Germinal center (tissue), 1 donor: ENCODE measurements at regions not wholly inside any gene's neighbourhood (a gene's known extent, or its start where the extent isn't known, plus 50 kb on each side); places are given as distances from the start of the nearest gene placed in this dataset.

Source experiments
- DNase-seq: peaks from one replicate; pipeline ENCODE4 v3.0.0; 2012; ENCODE audit warnings: mixed read lengths, low spot score

- no peak for DNase-seq
Measured at GRCh38 chr6:67391955-67392354, 1243.1 kb upstream of the ADGRB3 start.

- no peak for DNase-seq
Measured at GRCh38 chr6:67369679-67370078, 1265.4 kb upstream of the ADGRB3 start.

GRCh38 chr6:67362976-67363375 lies 1272.1 kb upstream of the ADGRB3 start:
- DNase-seq = no peak

- no peak for DNase-seq
Measured at GRCh38 chr6:67361264-67361663, 1273.8 kb upstream of the ADGRB3 start.

GRCh38 chr6:67358241-67358640 lies 1276.8 kb upstream of the ADGRB3 start:
- DNase-seq = no peak

- no peak for DNase-seq
Measured at GRCh38 chr6:67353861-67354260, 1281.2 kb upstream of the ADGRB3 start.

GRCh38 chr6:67352717-67353116 lies 1282.4 kb upstream of the ADGRB3 start:
- no peak for DNase-seq

- DNase-seq = no peak
Measured at GRCh38 chr6:67350729-67351128, 1284.4 kb upstream of the ADGRB3 start.

GRCh38 chr6:67345946-67346345 lies 1289.1 kb upstream of the ADGRB3 start:
- DNase-seq = no peak

GRCh38 chr6:67336014-67336413 lies 1299.1 kb upstream of the ADGRB3 start:
- DNase-seq = no peak

GRCh38 chr6:67331304-67331703 lies 1303.8 kb upstream of the ADGRB3 start:
- DNase-seq = no peak

- DNase-seq = no peak
Measured at GRCh38 chr6:67328269-67328668, 1306.8 kb upstream of the ADGRB3 start.

- DNase-seq = no peak
Measured at GRCh38 chr6:67300430-67301040, 1334.5 kb upstream of the ADGRB3 start.

GRCh38 chr6:67292169-67292568 lies 1342.9 kb upstream of the ADGRB3 start:
- DNase-seq = no peak

GRCh38 chr6:67287566-67287965 lies 1347.5 kb upstream of the ADGRB3 start:
- DNase-seq = no peak

- DNase-seq = no peak
Measured at GRCh38 chr6:67285770-67286495, 1349.1 kb upstream of the ADGRB3 start.

GRCh38 chr6:67277312-67277711 lies 1357.8 kb upstream of the ADGRB3 start:
- DNase-seq = no peak

- DNase-seq = no peak
Measured at GRCh38 chr6:67265996-67266921, 1368.8 kb upstream of the ADGRB3 start.

- DNase-seq = no peak
Measured at GRCh38 chr6:67252663-67253062, 1382.4 kb upstream of the ADGRB3 start.

GRCh38 chr6:67248077-67248476 lies 1387.0 kb upstream of the ADGRB3 start:
- DNase-seq = no peak

- DNase-seq = no peak
Measured at GRCh38 chr6:67244037-67244436, 1391.0 kb upstream of the ADGRB3 start.

GRCh38 chr6:67237277-67237676 lies 1397.8 kb upstream of the ADGRB3 start:
- DNase-seq = no peak

- DNase-seq = no peak
Measured at GRCh38 chr6:67231092-67231491, 1404.0 kb upstream of the ADGRB3 start.
